DLD1 (cell line): ENCODE measurements at regions not wholly inside any gene's neighbourhood (a gene's known extent, or its start where the extent isn't known, plus 50 kb on each side); places are given as distances from the start of the nearest gene placed in this dataset.

Experiments
- in situ Hi-C: cut with HindIII; loops from 2 replicates; pipeline ENCODE4 v1.10.0; 2017; ENCODE audit warnings: low sequenced_read_pairs

DNA sequence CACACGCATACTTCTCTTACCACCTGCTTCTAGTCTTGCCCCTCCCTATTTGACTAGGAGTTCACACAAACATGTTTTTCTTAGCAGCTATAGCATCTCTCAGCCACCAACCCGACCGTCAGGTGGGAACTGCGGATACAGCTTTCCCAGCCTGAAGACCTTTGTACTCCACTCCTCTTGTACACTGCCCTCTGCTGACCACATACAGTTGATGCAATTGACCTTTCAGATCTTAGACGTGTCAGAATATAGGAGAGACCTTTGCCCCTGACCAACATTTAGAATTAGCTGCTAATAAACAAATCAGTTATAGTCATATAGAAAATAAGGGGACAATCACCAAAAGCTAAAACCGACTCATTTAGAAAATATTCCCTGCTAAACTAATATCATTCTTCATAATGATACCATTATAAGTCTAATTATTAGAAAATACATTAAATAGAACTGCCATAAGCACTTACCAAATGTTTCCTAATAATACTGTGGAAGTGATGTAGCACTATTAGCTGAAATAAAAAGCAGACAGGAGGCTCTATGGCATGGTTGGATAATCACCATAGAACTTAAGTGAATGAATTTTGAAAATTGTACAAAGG is 208.4 kb downstream of the RAD51AP2 start:
- in situ Hi-C loops = loop anchor here (25.0 kb wide), 1 partner anchor 352 kb away; no protein-coding TSS in a partner anchor

DNA sequence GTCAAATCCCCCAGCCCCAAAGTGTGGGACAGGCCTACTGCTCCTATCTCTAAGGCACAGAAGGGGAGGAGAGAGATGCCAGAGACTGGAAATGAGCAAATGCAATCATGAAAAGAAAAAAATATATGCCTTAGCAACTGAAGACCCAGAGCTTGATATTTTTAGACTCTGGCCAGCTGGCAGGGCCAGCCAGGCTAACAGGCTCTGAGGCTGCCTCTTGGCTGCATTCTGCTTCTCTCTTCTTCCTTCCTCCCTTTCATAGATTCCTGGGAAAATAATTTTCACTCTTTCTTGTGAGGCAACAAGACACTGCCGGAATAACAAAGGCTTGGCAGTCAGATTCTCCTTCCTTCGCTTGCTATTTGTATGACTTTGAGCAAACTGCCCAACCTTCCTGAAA is 209.1 kb downstream of the RAD51AP2 start:
- in situ Hi-C loops = loop anchor here (25.0 kb wide), 1 partner anchor 353 kb away; no protein-coding TSS in a partner anchor

DNA sequence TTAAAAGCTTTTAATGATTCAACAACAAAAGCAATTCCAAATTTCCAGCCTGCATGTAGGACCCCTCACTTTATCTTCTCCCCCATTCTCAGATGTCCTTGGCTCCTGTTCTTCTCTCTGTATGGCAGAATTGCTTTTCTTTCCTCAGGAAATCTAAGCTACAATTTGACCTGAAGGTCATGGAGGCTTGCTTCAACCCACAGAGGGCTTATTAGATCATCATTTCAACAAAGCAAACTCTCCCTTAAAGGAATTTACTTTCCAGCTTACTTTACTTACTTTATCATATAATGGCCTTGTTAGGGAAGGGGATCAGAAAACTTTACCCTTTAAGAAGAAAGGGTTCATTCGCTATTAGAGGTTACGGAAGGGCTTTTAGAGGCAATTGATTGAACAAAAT is 211.5 kb downstream of the RAD51AP2 start:
- in situ Hi-C loops = loop anchor here (25.0 kb wide), 1 partner anchor 356 kb away; no protein-coding TSS in a partner anchor

DNA sequence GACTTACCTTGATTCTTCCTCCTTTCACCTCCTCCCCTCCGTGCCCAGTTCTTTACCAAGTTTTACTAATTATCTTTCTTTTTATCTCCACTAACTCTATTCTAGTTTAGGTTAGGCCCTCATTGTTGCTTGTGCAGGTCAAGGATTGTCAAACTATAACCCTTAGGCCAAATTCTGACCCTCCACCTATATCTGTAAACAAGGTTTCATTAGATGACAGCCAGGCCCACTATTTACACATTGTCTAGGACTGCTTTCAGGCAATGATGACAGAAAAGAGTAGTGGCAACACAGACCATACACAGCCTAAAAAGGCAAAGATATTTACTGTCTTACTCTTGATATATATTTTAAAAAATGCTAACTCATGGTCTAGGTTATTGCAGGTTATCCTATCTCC is 212.0 kb downstream of the RAD51AP2 start:
- in situ Hi-C loops = loop anchor here (25.0 kb wide), 1 partner anchor 356 kb away; no protein-coding TSS in a partner anchor

DNA sequence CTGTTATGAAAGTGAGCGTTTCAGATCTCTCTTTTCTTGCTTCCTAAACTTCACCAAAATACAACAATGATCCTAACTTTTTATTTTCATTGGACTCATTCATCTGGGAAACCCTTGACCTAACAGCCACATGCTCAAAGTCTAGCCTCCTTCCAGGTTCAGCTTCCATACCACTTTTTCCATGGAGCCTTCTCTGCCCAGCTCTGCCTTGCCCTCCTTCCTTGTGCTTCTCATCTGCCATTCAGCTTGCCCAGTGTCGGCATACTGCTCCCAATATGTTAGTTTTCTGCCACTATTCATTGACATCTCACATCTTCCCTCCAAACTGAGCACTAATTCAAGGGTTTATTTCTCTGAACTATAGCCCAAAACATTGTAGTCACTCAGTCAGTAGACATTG is 214.7 kb downstream of the RAD51AP2 start:
- in situ Hi-C loops = loop anchor here (25.0 kb wide), 1 partner anchor 359 kb away; no protein-coding TSS in a partner anchor

DNA sequence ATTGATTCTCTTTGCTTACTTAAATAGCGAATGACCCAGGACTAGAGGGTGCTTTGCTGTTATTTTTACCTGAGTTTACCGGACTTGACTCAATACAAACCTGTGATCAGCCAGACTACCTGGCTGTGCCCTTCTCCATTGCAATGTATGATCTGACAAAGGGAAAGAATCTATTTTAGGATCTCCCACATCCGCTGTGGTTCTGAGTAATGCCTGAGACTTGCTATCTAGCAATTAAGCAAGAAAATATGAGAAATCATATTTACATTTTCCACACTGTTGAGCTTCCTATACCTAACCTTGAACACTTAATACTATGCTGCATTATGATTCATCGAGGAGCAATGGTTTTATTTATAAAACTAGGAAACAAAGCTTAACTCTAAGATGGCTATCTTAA is 215.2 kb downstream of the RAD51AP2 start:
- in situ Hi-C loops = loop anchor here (25.0 kb wide), 1 partner anchor 359 kb away; no protein-coding TSS in a partner anchor

- in situ Hi-C loops = loop anchor here (25.0 kb wide), 1 partner anchor 360 kb away; no protein-coding TSS in a partner anchor
These were observed 216.0 kb downstream of the RAD51AP2 start for GRCh38 chr2:17302281-17302680.

GRCh38 chr2:17301437-17301836 is 216.8 kb downstream of the RAD51AP2 start:
- in situ Hi-C loops = loop anchor here (25.0 kb wide), 1 partner anchor 361 kb away; no protein-coding TSS in a partner anchor

DNA sequence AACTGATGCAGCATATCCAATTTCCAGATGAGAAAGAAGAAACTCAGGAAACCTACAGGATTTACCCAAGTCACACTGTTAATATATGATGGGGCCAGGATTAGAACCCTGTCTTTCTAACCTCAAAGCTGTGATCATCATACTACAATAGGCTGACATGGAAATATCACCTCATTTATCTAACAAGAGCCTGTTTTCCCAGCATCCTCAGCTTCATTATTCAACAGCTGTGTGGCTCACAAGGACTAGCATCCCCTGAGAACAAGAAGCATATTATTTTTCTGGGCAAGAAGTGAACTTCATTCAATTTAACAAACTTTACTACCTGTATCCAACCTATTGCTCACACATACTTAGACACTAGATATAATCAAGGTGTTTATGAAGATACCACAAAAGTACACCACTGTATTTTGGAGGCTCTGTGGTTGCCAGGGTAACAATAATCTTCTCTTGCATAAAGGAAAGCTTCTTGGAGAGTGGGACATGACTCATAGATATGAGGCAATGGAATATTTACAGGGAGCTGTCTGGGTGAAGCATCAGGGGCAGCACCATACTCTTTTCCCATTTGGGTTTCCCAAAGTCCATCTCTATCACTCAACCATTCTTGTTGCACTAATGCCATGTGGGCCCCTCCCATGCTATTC is 218.2 kb downstream of the RAD51AP2 start:
- in situ Hi-C loops = loop anchor here (25.0 kb wide), 1 partner anchor 362 kb away; no protein-coding TSS in a partner anchor

- in situ Hi-C loops = no loop called here
These were observed 219.8 kb downstream of the RAD51AP2 start for GRCh38 chr2:17298453-17298852.

- in situ Hi-C loops = no loop called here
These were observed 221.6 kb downstream of the RAD51AP2 start for GRCh38 chr2:17296686-17297085.

- in situ Hi-C loops = no loop called here
These were observed 228.6 kb downstream of the RAD51AP2 start for GRCh38 chr2:17289669-17290068.

GRCh38 chr2:17287183-17287582 is 231.1 kb downstream of the RAD51AP2 start:
- in situ Hi-C loops = no loop called here

DNA sequence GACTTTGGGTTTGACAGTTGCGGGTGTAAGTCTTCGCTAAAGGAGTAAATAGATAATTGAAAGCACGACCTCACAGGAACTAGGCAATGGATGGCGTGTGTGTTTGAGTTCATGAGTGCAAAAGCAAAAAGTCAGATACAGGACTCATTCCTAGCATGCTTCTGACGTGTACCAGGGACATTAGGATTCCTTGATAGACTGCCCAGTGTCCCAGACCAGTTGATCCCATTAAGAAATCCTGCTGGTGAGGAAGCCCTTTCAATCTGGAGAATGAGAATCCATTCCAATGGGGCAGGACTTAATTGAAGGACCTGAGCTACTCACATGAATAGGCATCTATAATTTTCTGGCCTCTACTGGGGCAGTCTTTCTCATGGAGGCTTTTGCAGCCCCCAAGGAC is 235.4 kb downstream of the RAD51AP2 start:
- in situ Hi-C loops = no loop called here

GRCh38 chr2:17282245-17282644 is 236.0 kb downstream of the RAD51AP2 start:
- in situ Hi-C loops = no loop called here

DNA sequence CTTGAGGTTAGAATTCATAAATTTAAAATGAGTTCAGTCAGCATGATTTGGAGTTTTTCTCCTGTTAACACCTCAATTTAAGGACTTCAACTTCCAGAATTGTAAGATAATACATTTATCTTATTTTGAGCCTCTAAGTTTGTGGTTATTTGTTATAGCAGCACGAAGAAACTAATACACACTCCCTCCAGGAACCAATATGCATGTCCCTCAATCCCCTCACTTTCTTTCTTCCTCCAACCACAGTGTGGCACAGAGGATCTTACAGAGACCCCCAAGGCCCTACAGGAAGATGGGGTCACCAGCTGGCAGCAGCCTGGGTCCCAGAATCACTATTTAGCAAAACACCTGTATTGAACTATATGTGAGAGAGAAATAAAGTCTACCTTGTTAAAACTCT is 242.0 kb downstream of the RAD51AP2 start:
- in situ Hi-C loops = no loop called here

- in situ Hi-C loops = no loop called here
These were observed 245.4 kb downstream of the RAD51AP2 start for GRCh38 chr2:17272652-17273525.

- in situ Hi-C loops = no loop called here
These were observed 246.1 kb downstream of the RAD51AP2 start for GRCh38 chr2:17272170-17272569.

DNA sequence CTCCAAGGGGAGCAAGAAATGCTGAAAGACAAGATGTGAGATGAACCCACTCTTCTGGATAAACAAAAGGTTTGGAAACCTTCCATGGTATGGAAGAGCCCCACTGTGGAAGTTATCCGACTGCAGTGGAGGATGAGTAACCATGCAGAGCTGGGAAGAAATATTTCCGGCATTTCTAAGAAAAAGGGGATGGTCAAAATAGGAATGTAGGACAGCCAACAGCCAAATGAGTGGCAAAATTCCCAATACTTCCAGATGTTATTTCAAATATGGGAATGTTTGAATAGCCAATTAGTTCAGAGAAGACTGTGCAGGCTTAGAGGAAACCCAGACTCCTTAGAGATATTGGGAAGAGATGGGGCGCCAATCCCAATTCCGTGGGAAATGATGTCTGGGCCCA is 246.8 kb downstream of the RAD51AP2 start:
- in situ Hi-C loops = no loop called here

DNA sequence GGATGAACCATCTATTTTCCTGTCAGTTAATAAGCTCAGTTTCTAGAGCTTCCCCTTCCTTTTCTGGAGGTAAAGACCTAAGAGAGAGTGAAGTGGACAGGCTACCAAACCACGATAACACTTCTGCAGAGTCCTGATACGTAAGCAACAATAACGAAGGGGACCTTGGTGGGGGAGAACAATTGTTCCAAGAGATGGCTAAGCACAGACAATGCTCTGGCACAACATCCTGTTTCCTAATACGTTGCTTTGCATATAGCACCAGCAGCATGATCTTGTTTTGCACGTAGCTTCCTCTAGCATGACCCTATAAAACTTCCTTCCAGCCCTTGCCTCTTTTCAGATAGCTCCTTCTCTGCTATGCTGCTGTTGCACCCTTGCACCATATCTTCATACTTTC is 247.3 kb downstream of the RAD51AP2 start:
- in situ Hi-C loops = no loop called here

DNA sequence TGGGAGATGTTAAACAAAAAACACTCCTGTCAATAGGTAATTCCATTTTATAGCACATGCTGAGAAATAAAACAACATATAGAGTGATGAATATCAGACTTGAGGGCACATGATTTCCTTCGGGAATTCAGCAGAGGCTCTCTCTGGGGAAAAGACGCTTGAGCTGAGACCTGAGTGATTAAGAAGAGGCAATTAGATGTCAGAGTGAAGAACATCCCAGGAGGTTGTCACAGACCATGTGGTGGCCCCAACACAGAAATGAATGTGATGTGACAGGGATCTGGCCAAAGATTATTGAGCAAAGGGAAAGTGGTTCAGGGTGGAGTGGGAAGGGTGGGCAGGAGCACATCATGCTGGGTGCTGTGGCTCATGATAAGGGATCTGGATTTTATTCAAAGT is 254.7 kb downstream of the RAD51AP2 start:
- in situ Hi-C loops = no loop called here
